Stimulated activated CD4-positive, alpha-beta T cell treated with anti-CD3 and anti-CD28 coated beads, Interleukin-4, amount 100 ng/mL, for 4 hours (primary cell): ENCODE measurements at regions not wholly inside any gene's neighbourhood (a gene's known extent, or its start where the extent isn't known, plus 50 kb on each side); places are given as distances from the start of the nearest gene placed in this dataset.
"Not testable (repeated sequence)": the region's sequence is repeated elsewhere in the genome, so short reads cannot be mapped to it uniquely, and the experiment has no call there.

Source experiments
- DNase-seq, 2 experiments: peaks; one replicate each; pipeline ENCODE4 v3.0.0-alpha.2; 2020

DNA sequence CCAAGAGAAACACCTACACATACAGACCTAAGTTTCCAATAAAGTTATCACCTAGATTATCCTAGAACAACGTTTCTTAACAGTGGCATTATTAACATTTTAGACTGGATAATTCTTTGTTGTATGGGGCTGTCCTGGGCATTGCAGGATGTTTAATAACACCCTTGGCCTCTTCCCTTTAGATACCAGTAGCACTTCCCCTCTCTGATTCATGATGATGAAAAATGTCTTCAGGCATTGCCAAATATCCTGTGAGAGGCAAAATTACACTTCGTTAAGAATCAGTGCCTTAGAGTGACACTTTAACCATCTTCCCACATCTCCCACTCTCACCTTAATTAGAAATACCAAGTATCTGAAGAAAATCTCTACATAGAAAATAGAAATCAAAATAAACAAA is 352.6 kb downstream of the CGGBP1 start:
- no peak for DNase-seq

DNA sequence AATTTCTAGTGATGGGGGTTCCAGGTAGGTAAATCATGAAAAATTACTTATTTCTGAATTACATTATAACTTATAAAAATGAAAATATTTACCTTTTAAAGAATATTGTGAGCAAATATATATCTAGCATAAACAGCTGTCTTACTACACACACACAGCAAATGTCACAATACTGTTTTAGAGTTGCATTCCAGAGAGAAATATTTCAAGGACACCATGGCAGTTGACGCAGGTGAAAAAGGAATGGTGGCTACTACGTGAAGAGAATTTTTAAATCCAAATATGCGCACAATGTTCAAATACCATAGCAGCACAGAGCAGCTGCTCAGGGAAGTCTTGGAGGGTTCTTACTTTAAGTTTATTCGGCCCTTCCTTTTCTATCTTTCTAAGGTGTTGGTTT is 356.2 kb downstream of the CGGBP1 start:
- DNase-seq: no peak

DNA sequence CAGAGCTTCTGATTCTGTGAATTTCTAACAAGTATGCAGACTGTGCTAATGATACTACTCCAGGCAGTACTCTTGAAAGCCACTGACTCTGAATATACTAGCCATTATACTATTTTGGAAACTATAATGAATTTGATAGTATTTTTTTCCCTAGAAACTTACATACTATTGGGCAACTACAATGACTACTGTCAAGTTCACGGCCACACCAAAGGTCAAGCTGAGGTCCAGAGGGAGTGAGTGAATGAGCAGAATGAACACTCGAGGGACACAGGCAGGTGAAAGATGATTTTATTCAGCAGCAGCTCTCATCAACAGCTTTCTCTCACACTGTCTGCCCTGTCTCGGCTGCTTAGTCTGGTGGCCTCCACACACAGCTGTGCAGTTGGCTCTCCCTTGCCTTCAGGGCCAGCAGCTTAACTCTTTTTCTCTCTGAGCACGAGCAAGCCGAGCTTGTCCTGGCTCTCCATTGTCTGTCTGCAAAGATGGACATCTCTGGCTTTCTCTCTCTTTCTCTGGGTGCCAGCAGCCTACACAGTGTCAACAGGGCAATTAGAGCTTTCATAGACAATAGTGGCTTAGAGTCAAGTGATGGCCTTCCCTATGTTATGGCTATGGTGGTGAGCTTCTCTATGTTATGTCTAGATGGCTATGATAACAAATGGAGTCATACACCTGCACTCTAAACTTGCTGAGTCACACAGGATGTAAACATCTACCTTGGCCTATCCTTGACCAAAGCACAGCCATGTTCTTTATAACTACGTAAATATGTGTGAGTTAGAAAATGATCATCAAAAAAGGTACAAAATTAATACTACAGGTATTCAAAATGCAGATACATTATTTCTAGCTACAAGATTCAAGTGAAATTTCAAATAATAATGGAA is 362.4 kb downstream of the CGGBP1 start:
- no peak for DNase-seq

DNA sequence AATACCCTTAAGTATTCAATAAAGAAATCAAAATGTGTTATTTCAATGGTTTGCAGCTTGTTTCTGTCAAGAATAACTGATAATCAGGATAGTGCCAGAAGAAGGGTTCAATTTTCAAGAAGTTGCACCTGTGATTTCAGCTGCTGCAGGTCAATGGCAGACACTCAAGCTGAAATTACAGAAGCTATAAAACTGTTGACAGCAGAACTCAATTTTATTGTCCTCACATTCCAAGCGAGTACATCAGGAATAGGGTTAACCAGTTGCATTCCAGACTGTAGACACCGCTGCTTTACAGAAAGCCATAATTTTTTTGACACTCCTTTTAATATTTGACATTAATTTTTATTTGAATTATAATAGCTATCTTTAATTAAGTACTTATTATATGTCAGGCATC is 364.1 kb downstream of the CGGBP1 start:
- DNase-seq: no peak

DNA sequence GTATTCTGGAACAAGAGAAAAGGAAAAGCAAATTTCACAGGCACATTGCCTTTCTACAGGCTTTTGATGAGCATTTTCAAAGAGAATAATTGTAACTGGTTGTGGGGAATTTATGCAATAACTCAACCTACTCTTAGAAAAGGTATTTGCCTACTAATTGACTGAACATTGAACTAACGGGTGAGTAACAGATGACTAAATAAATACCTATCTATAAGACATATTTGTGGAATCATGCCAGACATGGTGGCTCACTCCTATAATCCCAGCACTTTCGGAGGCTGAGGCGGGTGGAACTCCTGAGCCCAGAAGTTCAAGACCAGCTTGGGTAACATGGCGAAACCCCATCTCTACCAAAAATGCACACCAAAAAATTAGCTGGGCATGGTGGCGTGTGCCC is 367.7 kb downstream of the CGGBP1 start:
- DNase-seq: no peak

DNA sequence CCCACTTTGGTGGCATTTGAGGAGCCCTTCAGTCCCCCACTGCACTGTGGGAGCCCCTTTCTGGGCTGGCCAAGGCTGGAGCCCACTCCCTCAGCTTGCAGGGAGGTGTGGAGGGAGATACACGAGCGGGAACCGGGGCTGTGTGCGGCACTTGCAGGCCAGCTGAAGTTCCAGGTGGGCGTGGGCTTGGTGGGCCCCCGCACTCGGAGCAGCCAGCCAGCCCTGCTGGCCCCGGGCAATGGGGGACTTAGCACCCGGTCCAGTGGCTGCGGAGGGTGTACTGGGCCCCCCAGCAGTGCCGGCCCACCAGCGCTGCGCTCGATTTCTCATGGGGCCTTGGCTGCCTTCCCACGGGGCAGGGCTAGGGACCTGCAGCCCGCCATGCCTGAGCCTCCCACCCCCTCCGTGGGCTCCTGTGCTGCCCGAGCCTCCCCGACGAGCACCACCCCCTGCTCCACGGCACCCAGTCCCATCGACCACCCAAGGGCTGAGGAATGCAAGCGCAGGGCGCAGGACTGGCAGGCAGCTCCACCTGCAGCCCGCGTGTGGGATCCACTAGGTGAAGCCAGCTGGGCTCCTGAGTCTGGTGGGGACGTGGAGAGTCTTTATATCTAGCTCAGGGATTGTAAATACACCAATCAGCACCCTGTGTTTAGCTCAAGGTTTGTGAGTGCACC is 379.7 kb downstream of the CGGBP1 start:
- not testable (repeated sequence) for DNase-seq

DNA sequence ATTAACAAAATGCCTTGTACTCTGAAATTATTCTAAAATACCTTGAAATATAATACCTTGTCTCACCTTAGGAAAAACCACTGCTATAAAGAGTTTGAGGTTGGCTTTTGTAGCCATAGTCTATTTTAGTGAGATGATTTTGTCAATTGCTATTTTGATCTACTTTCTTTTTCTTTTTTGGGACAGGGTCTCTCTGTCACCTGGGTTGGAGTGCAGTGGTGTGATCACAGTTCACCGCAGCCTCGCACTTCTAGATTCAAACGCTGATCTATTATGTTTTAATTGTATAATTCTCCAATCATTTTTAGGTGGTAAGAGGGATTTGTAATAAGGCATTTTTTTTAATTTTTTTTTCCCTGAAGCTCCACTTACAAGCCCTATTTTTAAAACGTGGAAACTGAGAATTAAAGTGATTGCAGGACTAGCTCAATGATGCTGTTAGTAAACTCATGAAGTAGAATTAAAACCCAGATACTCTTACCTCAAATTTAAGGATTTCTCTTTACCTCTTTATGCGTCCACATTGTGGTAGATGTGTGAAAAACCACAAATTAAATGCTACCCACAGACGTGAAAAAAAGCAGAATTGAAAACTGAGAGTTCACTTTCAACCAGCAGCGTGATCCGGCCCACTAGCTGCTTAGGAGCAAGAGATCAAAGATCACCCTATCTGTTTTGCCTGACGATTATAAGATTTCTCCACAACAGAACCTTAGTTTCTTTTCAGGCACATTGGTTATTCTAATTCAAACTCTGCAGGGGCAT is 384.2 kb downstream of the CGGBP1 start:
- no peak for DNase-seq

DNA sequence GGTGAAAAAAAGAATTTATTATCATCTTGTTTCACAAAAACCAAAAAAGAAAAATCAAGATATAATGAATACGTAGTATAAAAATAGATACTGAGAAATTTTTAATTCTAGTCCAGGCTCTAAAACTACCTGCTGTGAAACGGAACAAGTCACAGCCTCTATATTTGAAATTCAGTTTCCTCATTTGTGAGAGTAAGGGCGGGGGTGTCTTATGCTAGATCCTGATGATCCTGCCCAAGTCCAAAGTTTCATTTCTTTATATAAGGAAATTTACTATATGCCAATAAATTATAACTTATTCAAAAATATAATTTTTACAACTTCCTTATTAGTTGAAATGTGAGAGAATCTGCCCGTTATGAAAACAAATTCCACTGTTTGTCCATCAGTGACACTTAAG is 385.7 kb downstream of the CGGBP1 start:
- DNase-seq: no peak

DNA sequence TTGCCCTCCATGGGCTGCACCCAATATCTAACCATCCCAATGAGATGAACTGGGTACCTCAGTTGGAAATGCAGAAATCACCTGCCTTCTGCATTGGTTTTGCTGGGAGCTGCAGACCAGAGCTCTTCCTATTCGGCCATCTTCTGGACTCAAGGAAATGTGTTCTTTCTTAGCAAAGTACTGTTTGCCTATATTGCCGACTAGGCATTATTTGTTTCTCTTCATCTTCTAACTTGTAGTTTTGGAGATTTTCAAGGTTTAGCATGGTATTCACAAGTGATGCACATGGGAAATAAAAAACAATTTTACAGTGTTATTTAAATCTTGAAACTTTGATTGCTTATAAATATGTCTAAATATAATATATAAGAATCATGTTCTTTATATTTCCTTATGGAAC is 377.8 kb upstream of the POU1F1 start:
- no peak for DNase-seq

DNA sequence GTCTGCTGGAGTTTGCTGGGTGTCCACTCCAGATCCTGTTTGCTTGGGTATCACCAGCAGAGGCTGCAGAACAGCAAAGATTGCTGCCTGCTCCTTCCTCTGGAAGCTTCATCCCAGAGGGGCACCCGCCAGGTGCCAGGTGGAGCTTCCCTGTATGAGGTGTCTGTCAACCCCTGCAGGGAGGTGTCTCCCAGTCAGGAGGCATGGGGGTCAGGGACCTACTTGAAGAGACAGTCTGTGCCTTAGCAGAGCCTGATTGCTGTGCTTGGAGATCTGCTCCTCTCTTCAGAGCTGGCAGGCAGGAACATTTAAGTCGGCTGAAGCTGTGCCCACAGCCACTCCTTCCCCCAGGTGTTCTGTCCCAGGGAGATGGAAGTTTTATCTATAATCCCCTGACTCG is 376.8 kb upstream of the POU1F1 start:
- DNase-seq: not testable (repeated sequence)

DNA sequence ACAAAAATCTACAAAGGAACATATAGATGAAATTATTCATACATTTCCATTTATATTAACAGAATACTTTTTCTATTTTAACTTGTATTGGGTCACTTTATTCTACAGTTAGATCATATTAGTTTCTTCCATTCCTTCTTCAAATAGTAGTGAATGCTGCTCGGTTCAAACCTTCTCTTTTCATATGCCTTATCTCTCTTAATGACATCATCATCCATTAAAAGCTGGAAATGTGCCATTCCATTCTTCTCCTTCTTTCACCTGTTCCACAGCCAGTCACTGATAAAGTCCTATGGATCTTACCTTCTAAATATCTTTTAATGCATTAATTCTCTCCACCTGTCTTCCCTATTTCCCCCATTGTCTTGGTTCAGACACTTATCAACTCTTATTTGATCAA is 358.0 kb upstream of the POU1F1 start:
- no peak for DNase-seq

DNA sequence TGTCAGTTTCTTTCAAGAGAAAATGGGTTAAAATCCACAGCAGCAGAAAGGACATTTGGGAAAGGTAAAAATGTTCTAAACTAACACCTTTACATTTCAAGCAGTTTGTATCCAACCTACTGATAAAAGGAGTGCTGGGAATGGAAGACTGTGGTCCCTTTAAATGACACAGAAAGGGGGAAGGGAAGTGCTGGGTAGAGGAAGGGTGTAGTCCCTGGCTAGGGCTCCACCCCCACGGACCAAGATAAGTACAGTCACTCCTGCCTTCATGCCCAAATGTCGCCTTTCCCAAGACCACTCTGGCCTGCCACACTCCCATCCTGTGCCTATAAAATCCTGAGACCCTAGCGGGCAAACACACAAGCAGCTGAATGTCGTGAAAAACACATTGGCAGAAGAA is 350.9 kb upstream of the POU1F1 start:
- DNase-seq: no peak

DNA sequence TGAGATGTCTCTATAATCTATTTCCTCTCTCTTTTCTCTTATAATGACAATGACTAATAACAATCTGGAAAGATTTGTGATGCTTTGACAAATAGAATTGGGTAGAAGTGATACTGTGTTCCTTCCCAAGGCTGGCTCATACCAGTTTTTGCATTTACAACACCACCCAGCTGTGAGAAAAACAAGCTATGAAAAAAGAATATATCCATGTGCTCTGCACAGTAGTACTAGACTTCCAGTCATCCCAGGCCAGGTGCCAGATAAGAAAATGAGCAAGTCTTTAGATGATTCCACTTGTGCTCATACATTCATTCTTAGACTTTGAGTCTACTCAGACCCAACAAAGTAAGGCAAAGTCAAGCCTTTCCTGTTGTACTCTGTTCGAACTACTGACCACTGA is 350.2 kb upstream of the POU1F1 start:
- DNase-seq: no peak

DNA sequence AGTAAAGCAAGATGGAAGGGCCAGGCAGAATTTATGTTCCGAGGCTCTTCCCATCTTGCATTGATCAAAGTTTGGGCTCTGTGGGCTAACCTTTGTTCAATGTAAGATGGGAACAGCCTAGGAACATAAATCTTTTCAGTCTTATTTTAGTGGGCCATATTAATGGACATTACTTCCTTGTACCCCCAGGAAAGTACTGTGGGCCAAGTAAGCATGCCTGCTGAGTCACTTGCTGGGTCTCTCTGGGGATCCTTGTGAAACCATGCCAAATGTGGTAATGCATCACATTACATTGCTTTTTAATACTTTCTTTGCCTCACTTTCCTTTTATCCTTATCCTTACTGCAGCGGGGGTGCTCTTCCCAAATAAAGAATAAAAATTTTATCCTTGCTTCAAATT is 349.5 kb upstream of the POU1F1 start:
- DNase-seq: no peak

DNA sequence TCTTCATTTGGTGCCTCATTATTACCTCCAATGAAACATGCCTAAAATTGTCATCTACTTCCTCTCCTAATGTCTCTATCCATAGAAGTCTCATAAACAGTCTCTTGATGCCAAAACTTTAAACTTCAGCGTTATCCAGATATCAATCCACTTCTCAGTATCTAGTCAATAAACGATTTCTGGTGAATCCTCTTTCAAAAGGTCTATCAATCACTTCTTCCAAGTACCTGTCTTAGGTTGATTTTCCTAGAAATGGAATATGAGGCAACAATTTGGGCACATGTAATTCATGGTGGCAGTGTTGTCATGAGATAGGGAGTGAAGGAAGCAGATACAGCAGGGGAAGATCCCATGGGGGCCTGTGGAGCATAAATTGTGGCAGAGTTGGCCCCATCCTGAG is 348.5 kb upstream of the POU1F1 start:
- no peak for DNase-seq

DNA sequence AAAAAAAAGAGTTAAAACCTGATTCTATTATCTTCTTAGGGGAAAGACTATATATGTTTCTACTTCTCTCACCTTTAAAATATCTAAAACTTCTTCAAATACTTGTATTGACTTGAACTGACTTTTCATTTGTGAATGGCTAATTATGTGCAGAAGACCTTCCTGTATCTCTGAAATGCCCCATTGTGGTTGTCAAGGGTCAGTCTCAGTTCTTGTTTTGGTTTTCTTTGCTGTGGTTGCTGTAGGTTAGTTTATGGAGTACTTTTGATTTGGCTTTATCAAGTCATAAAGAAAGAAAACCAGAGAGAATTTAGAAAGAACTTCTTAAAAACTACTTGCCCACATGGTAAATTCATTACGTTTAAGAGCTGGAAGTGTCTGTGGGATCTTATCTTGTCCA is 345.3 kb upstream of the POU1F1 start:
- DNase-seq: no peak

DNA sequence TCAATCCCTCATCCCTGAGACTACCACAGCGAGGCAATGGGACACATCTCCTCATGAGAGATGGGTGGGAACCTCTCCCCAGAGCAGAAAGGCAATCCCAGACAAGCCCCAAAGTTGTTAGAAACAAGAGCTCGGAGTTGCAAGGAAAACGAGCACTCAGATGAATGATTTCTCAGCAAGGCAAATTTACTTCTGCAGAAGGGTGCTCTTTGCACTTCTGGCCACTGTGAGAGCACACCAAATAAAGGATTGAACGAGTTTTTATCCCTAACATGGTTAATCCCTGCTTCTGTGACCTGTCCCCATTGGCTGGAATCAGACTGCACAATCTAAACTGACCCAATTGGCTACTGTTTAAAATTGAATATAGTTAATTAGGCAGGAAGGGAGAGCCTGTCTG is 339.1 kb upstream of the POU1F1 start:
- no peak for DNase-seq

DNA sequence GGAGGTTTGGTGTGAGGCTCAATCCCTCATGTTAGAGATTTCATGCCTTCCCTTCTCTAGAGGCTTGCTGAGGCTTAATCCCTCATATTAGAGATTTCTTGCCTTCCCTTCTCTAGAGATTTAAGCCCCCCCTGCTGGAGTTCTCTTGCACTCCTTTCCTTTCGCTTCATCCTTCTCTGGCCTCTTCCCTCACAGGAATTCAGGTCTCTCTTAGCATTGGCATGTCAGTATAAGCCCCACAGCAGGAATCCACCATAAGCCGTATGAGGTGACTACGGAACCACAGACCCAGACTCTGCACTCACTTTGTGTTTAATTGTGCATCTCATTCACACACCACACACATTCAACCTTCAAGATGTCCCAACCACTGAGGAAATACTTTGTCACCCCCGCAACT is 338.6 kb upstream of the POU1F1 start:
- DNase-seq: no peak

DNA sequence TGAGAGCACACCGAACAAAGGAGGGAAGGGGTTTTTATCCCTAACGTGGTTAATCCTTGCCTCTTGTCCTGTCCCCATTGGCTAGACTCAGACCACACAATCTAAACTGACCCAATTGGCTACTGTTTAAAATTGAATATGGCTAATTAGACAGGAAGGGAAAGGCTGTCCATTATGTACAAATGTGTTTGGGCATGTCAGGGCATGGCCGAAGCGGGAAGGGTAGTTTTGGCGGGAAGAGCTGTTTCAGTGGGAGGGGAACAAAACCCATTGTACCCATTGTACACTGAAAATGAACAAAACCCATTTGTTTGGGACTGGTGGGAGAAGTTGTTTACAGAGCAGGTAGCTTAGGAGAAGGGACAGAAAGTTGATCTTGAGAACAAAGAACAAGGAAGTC is 330.9 kb upstream of the POU1F1 start:
- DNase-seq: no peak

DNA sequence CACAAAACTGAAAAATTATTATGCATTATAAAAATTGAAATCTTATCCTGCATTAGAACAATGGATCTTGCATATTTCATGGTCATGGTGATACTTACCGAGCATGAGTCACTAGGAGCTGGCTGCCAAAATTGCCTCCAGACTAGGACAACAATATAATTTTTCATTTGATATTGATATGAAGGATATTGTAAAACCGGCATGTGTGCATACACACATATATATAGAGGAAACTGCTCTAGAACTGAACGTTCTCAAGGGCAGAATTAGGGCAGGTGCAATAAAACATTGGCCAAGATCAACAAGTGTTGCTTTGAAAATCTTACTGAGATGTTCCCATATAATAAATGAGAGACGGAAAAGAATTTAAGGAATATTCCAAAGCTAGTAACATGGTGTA is 319.4 kb upstream of the POU1F1 start:
- DNase-seq: no peak

DNA sequence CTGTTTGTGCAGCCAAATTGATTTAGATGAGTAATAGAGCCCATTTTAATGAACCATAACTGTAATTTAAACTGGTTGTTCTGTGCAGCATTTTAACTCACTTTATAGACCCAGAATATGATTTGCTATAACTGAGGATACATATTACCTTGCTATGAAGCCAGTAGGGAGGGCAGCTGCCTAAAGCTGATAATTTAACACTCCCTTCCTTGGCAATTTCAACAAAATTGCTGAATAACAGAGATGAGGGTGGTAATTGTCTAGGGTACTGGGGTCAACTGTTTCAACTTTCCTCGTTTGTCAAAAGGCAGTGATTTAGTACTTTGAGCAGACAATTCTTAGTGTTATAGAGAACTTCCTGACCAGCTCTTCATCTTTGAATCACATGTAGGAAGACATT is 304.9 kb upstream of the POU1F1 start:
- no peak for DNase-seq

DNA sequence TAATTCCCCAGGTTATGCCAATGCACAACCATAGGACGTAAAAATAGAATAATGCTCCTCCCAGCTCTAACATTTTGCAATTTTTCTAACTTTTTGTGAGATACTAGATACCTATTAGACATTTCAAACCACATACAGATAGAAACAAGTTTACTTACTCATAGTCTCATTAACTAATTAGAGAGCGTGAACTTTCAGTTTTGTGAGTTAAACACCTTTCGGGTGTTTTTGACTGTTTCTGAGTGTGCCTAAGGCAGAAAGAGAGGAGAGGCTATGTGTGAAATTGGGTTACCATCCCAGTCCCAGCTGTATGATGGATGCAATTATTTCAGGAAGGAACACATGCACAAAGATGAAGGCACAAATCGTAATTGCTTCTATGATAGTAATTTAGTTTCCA is 300.4 kb upstream of the POU1F1 start:
- no peak for DNase-seq

DNA sequence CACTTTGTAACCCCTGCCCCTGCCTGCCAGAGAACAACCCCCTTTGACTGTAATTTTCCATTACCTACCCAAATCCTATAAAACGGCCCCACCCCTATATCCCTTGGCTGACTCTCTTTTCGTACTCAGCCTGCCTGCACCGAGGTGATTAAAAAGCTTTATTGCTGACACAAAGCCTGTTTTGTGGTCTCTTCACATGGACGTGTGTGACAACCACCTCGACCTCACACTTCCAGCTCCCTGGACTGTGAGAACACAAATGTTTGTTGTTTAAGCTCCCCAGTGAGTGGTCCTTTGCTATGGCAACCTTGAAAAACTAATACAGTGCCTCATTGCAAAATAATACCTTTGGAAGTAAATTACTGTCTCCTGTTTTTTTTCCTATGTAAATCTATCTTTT is 299.2 kb upstream of the POU1F1 start:
- no peak for DNase-seq

DNA sequence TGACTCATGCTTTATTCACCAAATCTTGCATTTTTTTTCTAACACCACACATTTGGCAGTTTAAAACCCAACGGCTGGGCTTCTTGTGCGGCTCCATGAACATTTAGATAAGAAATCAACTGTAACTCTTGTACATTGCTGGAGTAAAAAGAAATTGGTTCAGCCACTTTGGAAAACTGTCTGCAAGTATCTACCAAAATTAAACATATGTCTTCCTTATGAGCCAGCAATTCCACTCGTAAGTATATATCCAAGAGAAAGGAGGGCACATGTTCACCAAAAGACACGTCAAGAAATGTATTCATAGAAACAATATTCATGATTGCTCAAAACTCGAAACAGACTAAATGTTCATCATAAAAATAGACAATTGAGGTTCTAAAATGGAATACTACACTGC is 291.9 kb upstream of the POU1F1 start:
- no peak for DNase-seq
